Esophagus squamous epithelium (tissue), 5 donors: ENCODE measurements at regions not wholly inside any gene's neighbourhood (a gene's known extent, or its start where the extent isn't known, plus 50 kb on each side); places are given as distances from the start of the nearest gene placed in this dataset.
"Not testable (repeated sequence)": the region's sequence is repeated elsewhere in the genome, so short reads cannot be mapped to it uniquely, and the experiment has no call there.

Source experiments
- DNase-seq: peaks from one replicate; lab custom pipeline; 2025; lab: John Stamatoyannopoulos, UW
- H3K27ac ChIP-seq, 4 donors: fragments of 200-600 bp; sonication (generic); one replicate each; pipeline ENCODE4 v1.5.1; 2016 to 2019; ENCODE audit warnings: mild to moderate bottlenecking in 1 of 4
- H3K27me3 ChIP-seq, 4 donors: fragments of 200-600 bp; sonication (generic); 1 replicate in 3 of 4; 2 replicates in 1 of 4; pipeline versions ENCODE4 v1.5.1 to v1.6.0; 2017 to 2021; ENCODE audit warnings: antibody characterized with exemption in 1 of 4
- H3K36me3 ChIP-seq, 3 donors: fragments of 200-600 bp; sonication (generic); one replicate each; pipeline ENCODE4 v1.5.1; 2016 to 2019
- H3K4me1 ChIP-seq, 3 donors: fragments of 200-600 bp; sonication (generic); one replicate each; pipeline ENCODE4 v1.5.1; 2017 to 2019
- H3K4me3 ChIP-seq, 4 donors: fragments of 200-600 bp; sonication (generic); 1 replicate in 3 of 4; 2 replicates in 1 of 4; pipeline ENCODE4 v1.5.1; 2016 to 2019; ENCODE audit warnings: mild to moderate bottlenecking in 2 of 4, moderate library complexity in 1 of 4
- H3K9me3 ChIP-seq, 3 donors: fragments of 200-600 bp; sonication (generic); one replicate each; pipeline ENCODE4 v1.5.1; 2016 to 2019
- POLR2A ChIP-seq, 4 donors: fragments of 450-650 bp; IDR thresholded peaks; one replicate each; pipeline ENCODE4 v1.6.1; 2017; ENCODE audit warnings: antibody characterized with exemption in 4 of 4, mild to moderate bottlenecking in 4 of 4, moderate library complexity in 3 of 4
- WGBS, 2 donors: methylation state at CpG; one replicate each; pipeline ENCODE4 v1.1.5; 2018; 5-methylcytosine and 5-hydroxymethylcytosine counted together
- intact Hi-C: fragments of 100-400 bp; cut with DNase I; formaldehyde crosslinking; loops from one replicate; pipeline ENCODE4 v1.15.0; 2022
- TF ChIP-seq, protein P1 (sequence below), 6 experiments: fragments of 450-650 bp in 4 of 6; fragments of 200-600 bp in 2 of 6; sonication (generic) in 2 of 6; IDR thresholded peaks; one replicate each; pipeline ENCODE4 v1.5.1; 2016 to 2019; ENCODE audit warnings: antibody characterized with exemption in 6 of 6, mild to moderate bottlenecking in 4 of 6, moderate library complexity in 4 of 6
- donor health status: DM: yes; HTN: yes; CAD: no.

DNA sequence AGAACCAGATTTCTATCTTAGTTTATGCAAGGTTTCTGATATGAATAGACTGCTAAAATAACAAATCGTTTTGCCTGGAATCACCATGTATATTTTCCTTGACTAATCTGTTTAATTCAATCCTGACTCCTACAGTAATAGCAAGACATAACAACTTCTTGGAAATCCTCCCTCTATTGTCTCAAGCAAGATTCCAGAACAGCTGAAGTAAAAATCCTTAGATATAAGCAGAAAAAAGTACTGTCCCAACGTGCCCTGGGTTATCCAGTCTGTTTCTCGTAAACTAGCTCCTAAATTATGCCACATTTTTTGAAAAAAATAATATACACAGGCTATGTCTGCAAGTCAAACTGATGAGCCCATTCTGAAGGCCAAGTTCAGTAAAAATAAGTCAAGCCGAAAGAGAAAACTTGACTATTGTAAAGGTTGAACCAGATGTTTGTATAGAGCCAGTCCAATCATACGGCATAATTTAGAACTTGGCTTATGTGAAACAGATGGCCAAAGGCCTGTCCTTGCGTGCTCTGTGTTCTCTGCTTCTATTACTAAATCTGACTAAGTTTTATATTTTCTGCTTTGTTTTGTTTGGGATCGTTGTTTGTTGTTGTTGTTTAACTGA lies 341.6 kb upstream of the NRSN1 start:
- TF ChIP-seq, protein P1, sequence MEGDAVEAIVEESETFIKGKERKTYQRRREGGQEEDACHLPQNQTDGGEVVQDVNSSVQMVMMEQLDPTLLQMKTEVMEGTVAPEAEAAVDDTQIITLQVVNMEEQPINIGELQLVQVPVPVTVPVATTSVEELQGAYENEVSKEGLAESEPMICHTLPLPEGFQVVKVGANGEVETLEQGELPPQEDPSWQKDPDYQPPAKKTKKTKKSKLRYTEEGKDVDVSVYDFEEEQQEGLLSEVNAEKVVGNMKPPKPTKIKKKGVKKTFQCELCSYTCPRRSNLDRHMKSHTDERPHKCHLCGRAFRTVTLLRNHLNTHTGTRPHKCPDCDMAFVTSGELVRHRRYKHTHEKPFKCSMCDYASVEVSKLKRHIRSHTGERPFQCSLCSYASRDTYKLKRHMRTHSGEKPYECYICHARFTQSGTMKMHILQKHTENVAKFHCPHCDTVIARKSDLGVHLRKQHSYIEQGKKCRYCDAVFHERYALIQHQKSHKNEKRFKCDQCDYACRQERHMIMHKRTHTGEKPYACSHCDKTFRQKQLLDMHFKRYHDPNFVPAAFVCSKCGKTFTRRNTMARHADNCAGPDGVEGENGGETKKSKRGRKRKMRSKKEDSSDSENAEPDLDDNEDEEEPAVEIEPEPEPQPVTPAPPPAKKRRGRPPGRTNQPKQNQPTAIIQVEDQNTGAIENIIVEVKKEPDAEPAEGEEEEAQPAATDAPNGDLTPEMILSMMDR (IDR thresholded peaks at IDR 0.05), result no peak
- no peak for TF ChIP-seq POLR2A (IDR thresholded peaks at IDR 0.05)
- no peak overlapping the region for H3K4me3 ChIP-seq
- no peak for DNase-seq
- no peaks in the 10 kb centered on the region for H3K36me3 ChIP-seq
- H3K9me3 ChIP-seq, result no peaks in the 10 kb centered on the region
- no peaks in the 10 kb centered on the region for H3K27me3 ChIP-seq
- H3K27ac ChIP-seq, result no peak overlapping the region
- no peaks in the 10 kb centered on the region for H3K4me1 ChIP-seq
- 25 to 32% methylated on average over 7 of the region's 7 CpGs for WGBS, 2 donors
- intact Hi-C loops, result no loop called here

DNA sequence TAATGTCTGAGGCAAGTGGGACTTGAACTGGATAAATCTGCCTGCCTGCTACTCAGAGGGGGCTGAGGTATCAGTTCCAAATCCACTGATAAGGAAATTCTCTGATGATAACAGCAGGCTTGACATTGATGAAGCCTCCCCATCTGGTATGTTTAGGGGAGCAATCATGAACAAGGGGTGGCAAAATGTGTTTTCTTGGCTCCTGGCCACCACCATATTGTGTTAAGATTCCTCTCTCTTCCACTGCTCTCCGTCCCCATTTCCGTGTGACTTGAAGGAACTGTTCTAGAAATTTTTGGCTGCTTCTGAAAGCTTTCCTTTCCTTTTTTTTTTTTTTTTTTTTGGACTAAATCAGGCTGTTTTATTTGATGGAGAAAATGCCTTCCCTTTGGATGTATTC lies 335.3 kb upstream of the NRSN1 start:
- TF ChIP-seq, protein P1 (IDR thresholded peaks at IDR 0.05), result no peak
- TF ChIP-seq POLR2A (IDR thresholded peaks at IDR 0.05), result no peak
- Histone ChIP-seq H3K27me3 (no peaks in the 10 kb centered on the region), H3K9me3 (no peaks in the 10 kb centered on the region), H3K36me3 (no peaks in the 10 kb centered on the region), H3K27ac (no peak overlapping the region), H3K4me3 (no peak overlapping the region), H3K4me1 (no peaks in the 10 kb centered on the region)
- 62 to 64% methylated on average over 2 of the region's 2 CpGs for WGBS, 2 donors
- intact Hi-C loops, result no loop called here
- no peak for DNase-seq

DNA sequence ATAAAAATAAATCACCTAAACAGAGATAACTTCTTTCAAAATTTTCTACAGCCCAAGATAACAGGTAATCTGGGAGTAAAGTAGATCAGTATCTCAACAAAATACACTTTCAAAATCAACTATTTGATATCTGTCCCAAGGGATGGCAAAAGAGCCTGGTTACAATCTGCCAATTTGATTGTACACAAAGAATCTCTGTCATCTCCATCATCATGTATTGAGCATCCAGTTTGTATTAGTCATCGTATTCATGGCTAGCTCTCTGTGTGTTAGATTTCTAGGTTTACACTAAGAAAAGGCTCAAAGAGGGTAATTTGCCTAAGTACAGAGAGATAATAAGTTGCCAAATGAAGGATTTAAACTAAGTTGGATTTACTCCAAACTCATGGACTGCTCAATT lies 329.0 kb upstream of the NRSN1 start:
- Histone ChIP-seq H3K4me1 (no peaks in the 10 kb centered on the region), H3K36me3 (no peaks in the 10 kb centered on the region), H3K27ac (no peak overlapping the region), H3K4me3 (no peak overlapping the region), H3K9me3 (no peaks in the 10 kb centered on the region), H3K27me3 (no peaks in the 10 kb centered on the region)
- 80 to 100% methylated on average over 1 of the region's 1 CpG for WGBS, 2 donors
- TF ChIP-seq, protein P1 (IDR thresholded peaks at IDR 0.05), result no peak
- no peak for TF ChIP-seq POLR2A (IDR thresholded peaks at IDR 0.05)
- DNase-seq, result no peak
- intact Hi-C loops, result no loop called here

DNA sequence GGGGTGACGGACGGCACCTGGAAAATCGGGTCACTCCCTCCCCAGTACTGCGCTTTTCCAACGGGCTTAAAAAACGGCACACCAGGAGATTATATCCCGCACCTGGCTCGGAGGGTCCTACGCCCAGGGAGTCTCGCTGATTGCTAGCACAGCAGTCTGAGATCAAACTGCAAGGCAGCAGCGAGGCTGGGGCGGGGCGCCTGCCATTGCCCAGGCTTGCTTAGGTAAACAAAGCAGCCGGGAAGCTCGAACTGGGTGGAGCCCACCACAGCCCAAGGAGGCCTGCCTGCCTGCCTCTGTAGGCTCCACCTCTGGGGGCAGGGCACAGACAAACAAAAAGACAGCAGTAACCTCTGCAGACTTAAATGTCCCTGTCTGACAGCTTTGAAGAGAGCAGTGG lies 321.7 kb upstream of the NRSN1 start:
- WGBS, 2 donors, result 88 to 92% methylated on average over 3 to 6 of the region's 15 CpGs
- DNase-seq, H3K27me3 ChIP-seq, H3K9me3 ChIP-seq, H3K27ac ChIP-seq, H3K4me3 ChIP-seq, intact Hi-C loops, H3K4me1 ChIP-seq, H3K36me3 ChIP-seq: not testable (repeated sequence)

DNA sequence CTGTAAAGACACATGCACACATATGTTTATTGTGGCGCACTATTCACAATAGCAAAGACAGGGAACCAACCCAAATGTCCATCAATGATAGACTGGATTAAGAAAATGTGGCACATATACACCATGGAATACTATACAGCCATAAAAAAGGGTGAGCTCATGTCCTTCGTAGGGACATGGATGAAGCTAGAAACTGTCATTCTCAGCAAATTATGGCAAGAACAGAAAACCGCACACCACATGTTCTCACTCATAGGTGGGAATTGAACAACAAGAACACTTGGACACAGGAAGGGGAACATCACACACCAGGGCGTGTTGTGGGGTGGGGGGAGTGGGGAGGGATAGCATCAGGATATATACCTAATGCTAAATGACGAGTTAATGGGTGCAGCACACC lies 304.9 kb upstream of the NRSN1 start:
- H3K27me3 ChIP-seq, H3K27ac ChIP-seq, H3K4me1 ChIP-seq, DNase-seq, H3K4me3 ChIP-seq, H3K9me3 ChIP-seq, H3K36me3 ChIP-seq, intact Hi-C loops: not testable (repeated sequence)
- WGBS, 2 donors, result 65 to 84% methylated on average over 5 of the region's 5 CpGs

DNA sequence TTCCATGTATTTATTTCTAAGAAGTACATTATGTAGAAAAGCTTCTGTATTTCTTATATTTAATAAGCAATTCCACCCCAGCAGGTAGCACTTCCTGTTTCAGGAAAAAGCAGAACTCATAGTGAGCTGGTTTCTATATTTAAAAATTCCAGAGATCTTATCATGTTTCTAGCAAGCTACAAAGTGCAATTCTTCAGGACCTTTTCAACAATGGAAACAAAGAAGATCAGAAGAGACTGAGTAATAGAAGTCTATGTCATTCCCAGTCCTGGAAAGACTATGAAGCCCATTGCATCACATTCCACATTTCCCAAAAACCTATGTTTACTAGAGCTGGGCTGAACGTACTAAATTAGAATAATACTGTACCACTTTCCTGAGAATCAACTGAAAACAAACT lies 302.6 kb upstream of the NRSN1 start:
- H3K4me1 ChIP-seq, result no peaks in the 10 kb centered on the region
- WGBS, 2 donors, result 42 to 52% methylated on average over 1 of the region's 1 CpG
- H3K27ac ChIP-seq, result no peak overlapping the region
- no peaks in the 10 kb centered on the region for H3K36me3 ChIP-seq
- DNase-seq, result no peak
- no peak overlapping the region for H3K4me3 ChIP-seq
- TF ChIP-seq, protein P1 (IDR thresholded peaks at IDR 0.05), result no peak
- TF ChIP-seq POLR2A (IDR thresholded peaks at IDR 0.05), result no peak
- no peaks in the 10 kb centered on the region for H3K9me3 ChIP-seq
- H3K27me3 ChIP-seq, result no peaks in the 10 kb centered on the region
- intact Hi-C loops, result no loop called here
